C4-2B (cell line): ENCODE measurements at regions not wholly inside any gene's neighbourhood (a gene's known extent, or its start where the extent isn't known, plus 50 kb on each side); places are given as distances from the start of the nearest gene placed in this dataset.
"Not testable (repeated sequence)": the region's sequence is repeated elsewhere in the genome, so short reads cannot be mapped to it uniquely, and the experiment has no call there.

Source experiments
- H3K27ac ChIP-seq: fragments of 450-650 bp; 2 replicates; pipeline ENCODE4 v1.5.1; 2017
- CTCF ChIP-seq: fragments of 450-650 bp; conservative IDR thresholded peaks from 2 replicates; pipeline ENCODE4 v1.5.1; 2017; ENCODE audit warnings: mild to moderate bottlenecking
- ZFX ChIP-seq: fragments of 450-650 bp; IDR thresholded peaks from 2 replicates; pipeline ENCODE4 v1.6.1; 2017

GRCh38 chr10:20659225-20659624, 237.9 kb downstream of the NEBL start:
- H3K27ac ChIP-seq: no peak overlapping the region
- TF ChIP-seq CTCF: no peak
- TF ChIP-seq ZFX: no peak

- TF ChIP-seq CTCF (no peak), ZFX (no peak)
- no peak overlapping the region for H3K27ac ChIP-seq
These were observed 239.0 kb downstream of the NEBL start for GRCh38 chr10:20658158-20658557.

- H3K27ac ChIP-seq: no peak overlapping the region
- TF ChIP-seq CTCF (no peak), ZFX (no peak)
These were observed 240.2 kb downstream of the NEBL start for GRCh38 chr10:20656886-20657285.

- H3K27ac ChIP-seq: not testable (repeated sequence)
These were observed 244.7 kb downstream of the NEBL start for GRCh38 chr10:20652424-20652823.

- no peak overlapping the region for H3K27ac ChIP-seq
- TF ChIP-seq CTCF: no peak
- no peak for TF ChIP-seq ZFX
These were observed 248.7 kb downstream of the NEBL start for GRCh38 chr10:20648263-20648874.

GRCh38 chr10:20647756-20648155, 249.4 kb downstream of the NEBL start:
- TF ChIP-seq CTCF: no peak
- no peak for TF ChIP-seq ZFX
- no peak overlapping the region for H3K27ac ChIP-seq

- TF ChIP-seq ZFX (no peak), CTCF (no peak)
- H3K27ac ChIP-seq: no peak overlapping the region
These were observed 252.7 kb downstream of the NEBL start for GRCh38 chr10:20644421-20644820.

- no peak for TF ChIP-seq CTCF
- TF ChIP-seq ZFX: no peak
- no peak overlapping the region for H3K27ac ChIP-seq
These were observed 255.5 kb downstream of the NEBL start for GRCh38 chr10:20641605-20642004.
